SK-N-MC (cell line): ENCODE measurements at regions not wholly inside any gene's neighbourhood (a gene's known extent, or its start where the extent isn't known, plus 50 kb on each side); places are given as distances from the start of the nearest gene placed in this dataset.

Source experiments
- DNase-seq: peaks from one replicate; pipeline ENCODE4 v3.0.0-alpha.2; 2011; ENCODE audit warnings: low read depth, low spot score
- H3K27ac ChIP-seq: fragments of 200-600 bp; sonication (generic); 2 replicates; pipeline ENCODE4 v1.5.1; 2016; ENCODE audit warnings: mixed run types
- H3K36me3 ChIP-seq: fragments of 200-600 bp; sonication (generic); 2 replicates; pipeline ENCODE4 v1.6.1; 2017; ENCODE audit warnings: antibody characterized with exemption, low read length, mixed read lengths; ENCODE audit not compliant: insufficient read depth
- H3K4me3 ChIP-seq: fragments of 200-600 bp; sonication (generic); 2 replicates; pipeline ENCODE4 v1.5.1; 2016
- H3K9ac ChIP-seq: fragments of 200-600 bp; sonication (generic); 2 replicates; pipeline ENCODE4 v1.8.0; 2017; ENCODE audit warnings: mixed run types, mixed read lengths; ENCODE audit not compliant: insufficient read length
- H3K9me3 ChIP-seq: fragments of 200-600 bp; sonication (generic); 2 replicates; pipeline ENCODE4 v1.6.1; 2017; ENCODE audit warnings: low read depth, mild to moderate bottlenecking, antibody characterized with exemption, low read length, moderate library complexity, mixed read lengths
- EZH2 ChIP-seq: fragments of 200-600 bp; sonication (generic); IDR thresholded peaks from one replicate; pipeline ENCODE4 v1.6.1; 2017; ENCODE audit warnings: antibody characterized with exemption
- FOXP2 ChIP-seq: optimal IDR thresholded peaks from 2 replicates; pipeline ENCODE3; 2011; ENCODE audit warnings: mild to moderate bottlenecking, moderate library complexity; ENCODE audit not compliant: insufficient read depth; ENCODE audit errors: extremely low read length, control extremely low read depth
- POLR2AphosphoS5 ChIP-seq: IDR thresholded peaks from 2 replicates; pipeline ENCODE4 v1.6.1; 2012; ENCODE audit warnings: mild to moderate bottlenecking, low read depth, low read length, borderline replicate concordance

GRCh38 chrX:7198499-7198898, 50.5 kb upstream of the PUDP start:
- no peak for DNase-seq
- H3K36me3 ChIP-seq = no peaks in the 10 kb centered on the region

More at GRCh38 chrX:7198499-7198898, 50.5 kb upstream of the PUDP start:
- H3K9me3 ChIP-seq = no peaks in the 10 kb centered on the region
- TF ChIP-seq POLR2AphosphoS5 (no peak), FOXP2 (no peak), EZH2 (no peak)
- H3K27ac ChIP-seq = no peak overlapping the region
- no peak overlapping the region for H3K4me3 ChIP-seq
- no peak overlapping the region for H3K9ac ChIP-seq
